Liver (tissue), 3 donors: ENCODE measurements at regions not wholly inside any gene's neighbourhood (a gene's known extent, or its start where the extent isn't known, plus 50 kb on each side); places are given as distances from the start of the nearest gene placed in this dataset.

Experiments
- GABPA ChIP-seq, 2 donors: IDR thresholded peaks in 1 of 2; conservative IDR thresholded peaks in 1 of 2; 2 replicates each; pipeline ENCODE4 v1.6.1; 2016; ENCODE audit warnings: antibody characterized with exemption in 2 of 2, mild to moderate bottlenecking in 1 of 2, moderate library complexity in 1 of 2
- HNF4G ChIP-seq: IDR thresholded peaks from 2 replicates; pipeline ENCODE4 v1.6.1; 2016; ENCODE audit warnings: antibody characterized with exemption
- JUND ChIP-seq, 2 donors: IDR thresholded peaks; 2 replicates each; pipeline ENCODE4 v1.6.1; 2016; ENCODE audit warnings: antibody characterized with exemption in 2 of 2
- NR2F2 ChIP-seq: IDR thresholded peaks from 2 replicates; pipeline ENCODE4 v1.6.1; 2016; ENCODE audit warnings: antibody characterized with exemption
- RAD21 ChIP-seq, 2 donors: IDR thresholded peaks; 2 replicates each; pipeline ENCODE4 v1.6.1; 2016; ENCODE audit warnings: antibody characterized with exemption in 2 of 2, mild to moderate bottlenecking in 2 of 2
- SP1 ChIP-seq: IDR thresholded peaks from 2 replicates; pipeline ENCODE4 v1.6.1; 2018; ENCODE audit warnings: antibody characterized with exemption, mild to moderate bottlenecking
- TAF1 ChIP-seq: conservative IDR thresholded peaks from 2 replicates; pipeline ENCODE4 v1.6.1; 2016; ENCODE audit warnings: antibody characterized with exemption, mild to moderate bottlenecking
- YY1 ChIP-seq: IDR thresholded peaks from 2 replicates; pipeline ENCODE4 v1.6.1; 2016; ENCODE audit warnings: antibody characterized with exemption, mild to moderate bottlenecking
- TF ChIP-seq, protein P1 (sequence below): IDR thresholded peaks from 2 replicates; pipeline ENCODE4 v1.6.1; 2016; ENCODE audit warnings: antibody characterized with exemption
- TF ChIP-seq, protein P2 (sequence below): fragments of 150-350 bp; IDR thresholded peaks from 2 replicates; pipeline ENCODE4 v1.5.1; 2017; ENCODE audit warnings: improper control_type of control experiment, low read depth, low read length; ENCODE audit not compliant: missing input control
- TF ChIP-seq, protein P3 (sequence below): IDR thresholded peaks from 2 replicates; pipeline ENCODE4 v1.6.1; 2016; ENCODE audit warnings: antibody characterized with exemption
- TF ChIP-seq, protein P4 (sequence below): IDR thresholded peaks from 2 replicates; pipeline ENCODE4 v1.6.1; 2016; ENCODE audit warnings: antibody characterized with exemption, mild to moderate bottlenecking
- TF ChIP-seq, protein P5 (sequence below): IDR thresholded peaks from 2 replicates; pipeline ENCODE4 v1.6.1; 2016; ENCODE audit warnings: antibody characterized with exemption
- donor health status: healthy.
- donor health status: healthy.

DNA sequence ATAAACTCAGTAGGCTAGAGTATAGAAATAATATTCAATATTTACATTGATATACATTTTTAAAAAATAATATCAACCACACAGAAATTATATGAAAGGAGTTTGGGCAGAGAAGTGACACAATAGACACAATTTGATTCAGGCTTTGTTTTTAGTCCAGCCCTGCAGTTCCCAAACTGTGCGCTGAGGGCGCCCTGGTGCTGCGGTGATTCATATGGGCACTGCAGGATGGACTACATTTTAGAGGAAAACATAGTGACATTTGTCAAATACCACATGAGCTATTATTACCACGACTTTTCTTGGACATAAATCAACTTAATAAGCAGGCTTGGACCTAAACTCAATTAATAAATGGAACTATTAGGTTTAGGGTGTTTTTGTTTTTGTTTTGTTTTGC, 364.3 kb upstream of the ID4 start:
- TF ChIP-seq RAD21 (IDR thresholded peaks at IDR 0.05) (peak; percentile 21 to 36), SP1 (no peak), YY1 (no peak), TAF1 (no peak), JUND (IDR thresholded peaks at IDR 0.05) (no peak), GABPA (IDR thresholded peaks at IDR 0.05 in 1 of 2, conservative IDR thresholded peaks at IDR 0.05 in 1 of 2) (no peak), NR2F2 (no peak), HNF4G (no peak)
- TF ChIP-seq, protein P1, sequence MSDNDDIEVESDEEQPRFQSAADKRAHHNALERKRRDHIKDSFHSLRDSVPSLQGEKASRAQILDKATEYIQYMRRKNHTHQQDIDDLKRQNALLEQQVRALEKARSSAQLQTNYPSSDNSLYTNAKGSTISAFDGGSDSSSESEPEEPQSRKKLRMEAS = no peak
- TF ChIP-seq, protein P2, sequence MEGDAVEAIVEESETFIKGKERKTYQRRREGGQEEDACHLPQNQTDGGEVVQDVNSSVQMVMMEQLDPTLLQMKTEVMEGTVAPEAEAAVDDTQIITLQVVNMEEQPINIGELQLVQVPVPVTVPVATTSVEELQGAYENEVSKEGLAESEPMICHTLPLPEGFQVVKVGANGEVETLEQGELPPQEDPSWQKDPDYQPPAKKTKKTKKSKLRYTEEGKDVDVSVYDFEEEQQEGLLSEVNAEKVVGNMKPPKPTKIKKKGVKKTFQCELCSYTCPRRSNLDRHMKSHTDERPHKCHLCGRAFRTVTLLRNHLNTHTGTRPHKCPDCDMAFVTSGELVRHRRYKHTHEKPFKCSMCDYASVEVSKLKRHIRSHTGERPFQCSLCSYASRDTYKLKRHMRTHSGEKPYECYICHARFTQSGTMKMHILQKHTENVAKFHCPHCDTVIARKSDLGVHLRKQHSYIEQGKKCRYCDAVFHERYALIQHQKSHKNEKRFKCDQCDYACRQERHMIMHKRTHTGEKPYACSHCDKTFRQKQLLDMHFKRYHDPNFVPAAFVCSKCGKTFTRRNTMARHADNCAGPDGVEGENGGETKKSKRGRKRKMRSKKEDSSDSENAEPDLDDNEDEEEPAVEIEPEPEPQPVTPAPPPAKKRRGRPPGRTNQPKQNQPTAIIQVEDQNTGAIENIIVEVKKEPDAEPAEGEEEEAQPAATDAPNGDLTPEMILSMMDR = peak; percentile 15
- TF ChIP-seq, protein P3, sequence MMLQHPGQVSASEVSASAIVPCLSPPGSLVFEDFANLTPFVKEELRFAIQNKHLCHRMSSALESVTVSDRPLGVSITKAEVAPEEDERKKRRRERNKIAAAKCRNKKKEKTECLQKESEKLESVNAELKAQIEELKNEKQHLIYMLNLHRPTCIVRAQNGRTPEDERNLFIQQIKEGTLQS = no peak
- TF ChIP-seq, protein P4, sequence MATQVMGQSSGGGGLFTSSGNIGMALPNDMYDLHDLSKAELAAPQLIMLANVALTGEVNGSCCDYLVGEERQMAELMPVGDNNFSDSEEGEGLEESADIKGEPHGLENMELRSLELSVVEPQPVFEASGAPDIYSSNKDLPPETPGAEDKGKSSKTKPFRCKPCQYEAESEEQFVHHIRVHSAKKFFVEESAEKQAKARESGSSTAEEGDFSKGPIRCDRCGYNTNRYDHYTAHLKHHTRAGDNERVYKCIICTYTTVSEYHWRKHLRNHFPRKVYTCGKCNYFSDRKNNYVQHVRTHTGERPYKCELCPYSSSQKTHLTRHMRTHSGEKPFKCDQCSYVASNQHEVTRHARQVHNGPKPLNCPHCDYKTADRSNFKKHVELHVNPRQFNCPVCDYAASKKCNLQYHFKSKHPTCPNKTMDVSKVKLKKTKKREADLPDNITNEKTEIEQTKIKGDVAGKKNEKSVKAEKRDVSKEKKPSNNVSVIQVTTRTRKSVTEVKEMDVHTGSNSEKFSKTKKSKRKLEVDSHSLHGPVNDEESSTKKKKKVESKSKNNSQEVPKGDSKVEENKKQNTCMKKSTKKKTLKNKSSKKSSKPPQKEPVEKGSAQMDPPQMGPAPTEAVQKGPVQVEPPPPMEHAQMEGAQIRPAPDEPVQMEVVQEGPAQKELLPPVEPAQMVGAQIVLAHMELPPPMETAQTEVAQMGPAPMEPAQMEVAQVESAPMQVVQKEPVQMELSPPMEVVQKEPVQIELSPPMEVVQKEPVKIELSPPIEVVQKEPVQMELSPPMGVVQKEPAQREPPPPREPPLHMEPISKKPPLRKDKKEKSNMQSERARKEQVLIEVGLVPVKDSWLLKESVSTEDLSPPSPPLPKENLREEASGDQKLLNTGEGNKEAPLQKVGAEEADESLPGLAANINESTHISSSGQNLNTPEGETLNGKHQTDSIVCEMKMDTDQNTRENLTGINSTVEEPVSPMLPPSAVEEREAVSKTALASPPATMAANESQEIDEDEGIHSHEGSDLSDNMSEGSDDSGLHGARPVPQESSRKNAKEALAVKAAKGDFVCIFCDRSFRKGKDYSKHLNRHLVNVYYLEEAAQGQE = no peak
- TF ChIP-seq, protein P5, sequence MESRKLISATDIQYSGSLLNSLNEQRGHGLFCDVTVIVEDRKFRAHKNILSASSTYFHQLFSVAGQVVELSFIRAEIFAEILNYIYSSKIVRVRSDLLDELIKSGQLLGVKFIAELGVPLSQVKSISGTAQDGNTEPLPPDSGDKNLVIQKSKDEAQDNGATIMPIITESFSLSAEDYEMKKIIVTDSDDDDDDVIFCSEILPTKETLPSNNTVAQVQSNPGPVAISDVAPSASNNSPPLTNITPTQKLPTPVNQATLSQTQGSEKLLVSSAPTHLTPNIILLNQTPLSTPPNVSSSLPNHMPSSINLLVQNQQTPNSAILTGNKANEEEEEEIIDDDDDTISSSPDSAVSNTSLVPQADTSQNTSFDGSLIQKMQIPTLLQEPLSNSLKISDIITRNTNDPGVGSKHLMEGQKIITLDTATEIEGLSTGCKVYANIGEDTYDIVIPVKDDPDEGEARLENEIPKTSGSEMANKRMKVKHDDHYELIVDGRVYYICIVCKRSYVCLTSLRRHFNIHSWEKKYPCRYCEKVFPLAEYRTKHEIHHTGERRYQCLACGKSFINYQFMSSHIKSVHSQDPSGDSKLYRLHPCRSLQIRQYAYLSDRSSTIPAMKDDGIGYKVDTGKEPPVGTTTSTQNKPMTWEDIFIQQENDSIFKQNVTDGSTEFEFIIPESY = no peak
